ENCODE measurements at regions not wholly inside any gene's neighbourhood (a gene's known extent, or its start where the extent isn't known, plus 50 kb on each side); places are given as distances from the start of the nearest gene placed in this dataset.

GRCh38 chr12:65574867-65575266, 249.4 kb upstream of the HMGA2 start:
- no peak overlapping the region for H3K4me3 ChIP-seq (replicated peaks; ENCODE audit: low read depth, low read length)
- no peak for DNase-seq (ENCODE audit: low read depth)
- TF ChIP-seq CTCF (IDR thresholded peaks at IDR 0.05; ENCODE audit: low read length, missing control alignments) = no peak

- no peak for TF ChIP-seq CTCF (IDR thresholded peaks at IDR 0.05; ENCODE audit: low read length, missing control alignments)
- no peak overlapping the region for H3K4me3 ChIP-seq (replicated peaks; ENCODE audit: low read depth, low read length)
- no peak for DNase-seq (ENCODE audit: low read depth)
Measured at GRCh38 chr12:65584016-65584415, 240.3 kb upstream of the HMGA2 start.

GRCh38 chr12:65585648-65586602, 238.4 kb upstream of the HMGA2 start:
- H3K4me3 ChIP-seq (replicated peaks; ENCODE audit: low read depth, low read length) = no peak overlapping the region
- TF ChIP-seq CTCF (IDR thresholded peaks at IDR 0.05; ENCODE audit: low read length, missing control alignments) = no peak
- DNase-seq (ENCODE audit: low read depth) = no peak

GRCh38 chr12:65586796-65587195, 237.5 kb upstream of the HMGA2 start:
- no peak overlapping the region for H3K4me3 ChIP-seq (replicated peaks; ENCODE audit: low read depth, low read length)
- TF ChIP-seq CTCF (IDR thresholded peaks at IDR 0.05; ENCODE audit: low read length, missing control alignments) = no peak
- DNase-seq (ENCODE audit: low read depth) = no peak

GRCh38 chr12:65590318-65590717, 234.0 kb upstream of the HMGA2 start:
- TF ChIP-seq CTCF (IDR thresholded peaks at IDR 0.05; ENCODE audit: low read length, missing control alignments) = no peak
- no peak overlapping the region for H3K4me3 ChIP-seq (replicated peaks; ENCODE audit: low read depth, low read length)
- DNase-seq (ENCODE audit: low read depth) = no peak

- DNase-seq (ENCODE audit: low read depth) = no peak
- H3K4me3 ChIP-seq (replicated peaks; ENCODE audit: low read depth, low read length) = no peak overlapping the region
- no peak for TF ChIP-seq CTCF (IDR thresholded peaks at IDR 0.05; ENCODE audit: low read length, missing control alignments)
Measured at GRCh38 chr12:65592416-65592815, 231.9 kb upstream of the HMGA2 start.

Measured in fibroblast of pulmonary artery (primary cell).